NB4 (cell line): ENCODE measurements at regions not wholly inside any gene's neighbourhood (a gene's known extent, or its start where the extent isn't known, plus 50 kb on each side); places are given as distances from the start of the nearest gene placed in this dataset.

Source experiments
- DNase-seq: peaks from one replicate; pipeline ENCODE4 v3.0.0; 2010; ENCODE audit warnings: low read depth
- H3K4me3 ChIP-seq: one replicate; pipeline ENCODE4 v1.5.1; 2011; ENCODE audit warnings: mild to moderate bottlenecking, low read depth, low read length, moderate library complexity
- CTCF ChIP-seq: IDR thresholded peaks from one replicate; pipeline ENCODE4 v1.5.1; 2012; ENCODE audit warnings: low read depth, low read length
- MAX ChIP-seq: IDR thresholded peaks from 2 replicates; pipeline ENCODE4 v1.6.1; 2011; ENCODE audit warnings: low read depth, low read length
- MYC ChIP-seq: IDR thresholded peaks from 2 replicates; pipeline ENCODE4 v1.6.1; 2011; ENCODE audit warnings: low read depth, low read length
- POLR2A ChIP-seq: IDR thresholded peaks from 2 replicates; pipeline ENCODE4 v1.6.1; 2011; ENCODE audit warnings: mild to moderate bottlenecking; ENCODE audit not compliant: insufficient read length; ENCODE audit errors: extremely low read depth

- H3K4me3 ChIP-seq = no peak overlapping the region
- TF ChIP-seq MAX (no peak), POLR2A (no peak), CTCF (no peak), MYC (no peak)
- DNase-seq = no peak
These were observed 767.9 kb upstream of the API5 start for GRCh38 chr11:42543844-42544419.

- no peak for DNase-seq
- TF ChIP-seq POLR2A = no peak
- no peak for TF ChIP-seq MYC
These were observed 767.1 kb upstream of the API5 start for GRCh38 chr11:42544726-42545125.

GRCh38 chr11:42545954-42546353 lies 765.8 kb upstream of the API5 start:
- no peak overlapping the region for H3K4me3 ChIP-seq
- no peak for TF ChIP-seq MYC
- TF ChIP-seq MAX = no peak
- no peak for TF ChIP-seq POLR2A
- TF ChIP-seq CTCF = no peak
- no peak for DNase-seq

More at GRCh38 chr11:42544726-42545125, 767.1 kb upstream of the API5 start:
- H3K4me3 ChIP-seq = no peak overlapping the region

- H3K4me3 ChIP-seq = no peak overlapping the region
- TF ChIP-seq MAX (no peak), POLR2A (no peak), CTCF (no peak), MYC (no peak)
- DNase-seq = no peak
These were observed 759.0 kb upstream of the API5 start for GRCh38 chr11:42552786-42553185.

GRCh38 chr11:42555190-42555589 lies 756.6 kb upstream of the API5 start:
- no peak for DNase-seq
- TF ChIP-seq POLR2A (no peak), MYC (no peak), CTCF (no peak), MAX (no peak)
- no peak overlapping the region for H3K4me3 ChIP-seq

- H3K4me3 ChIP-seq = no peak overlapping the region
- no peak for DNase-seq
- TF ChIP-seq MYC = no peak
- TF ChIP-seq CTCF = no peak
- no peak for TF ChIP-seq MAX
These were observed 740.5 kb upstream of the API5 start for GRCh38 chr11:42571131-42571877.
